Activated CD4-positive, alpha-beta T cell treated with anti-CD3 and anti-CD28 coated beads for 36 hours (primary cell): ENCODE measurements at regions not wholly inside any gene's neighbourhood (a gene's known extent, or its start where the extent isn't known, plus 50 kb on each side); places are given as distances from the start of the nearest gene placed in this dataset. TPM values are rescaled to one million over a fixed set of nuclear protein-coding genes. Genes with fewer than 3 reads are reported as not detected.

Experiments
- microRNA-seq: library from miRNA; unstranded; fragments of <30 nt; microRNA quantifications from one replicate; pipeline ENCODE4 v1.2.0, GENCODE V29; 2021; ENCODE audit warnings: borderline replicate concordance

Small RNA genes in the stretch of these regions (microRNA-seq; reads per million reads assigned to microRNA genes)
- gene MIR6859-1, result not detected
- not detected for gene MIR6859-2
